ENCODE measurements at regions not wholly inside any gene's neighbourhood (a gene's known extent, or its start where the extent isn't known, plus 50 kb on each side); places are given as distances from the start of the nearest gene placed in this dataset.

- no peak for DNase-seq
These were observed 126.2 kb downstream of the TMEM18 start for GRCh38 chr2:550860-551567.

- DNase-seq, result no peak
These were observed 131.2 kb downstream of the TMEM18 start for GRCh38 chr2:545711-546650.

- no peak for DNase-seq
These were observed 132.0 kb downstream of the TMEM18 start for GRCh38 chr2:545228-545627.

GRCh38 chr2:538646-539045 is 138.6 kb downstream of the TMEM18 start:
- no peak for DNase-seq

GRCh38 chr2:535222-535621 is 142.0 kb downstream of the TMEM18 start:
- no peak for DNase-seq

GRCh38 chr2:529852-530251 is 147.4 kb downstream of the TMEM18 start:
- DNase-seq, result no peak

GRCh38 chr2:529424-529823 is 147.8 kb downstream of the TMEM18 start:
- DNase-seq, result peak in 1 of 3 donors; percentile 2

- no peak for DNase-seq
These were observed 149.6 kb downstream of the TMEM18 start for GRCh38 chr2:527581-527980.

- no peak for DNase-seq
These were observed 150.3 kb downstream of the TMEM18 start for GRCh38 chr2:526918-527317.

- no peak for DNase-seq
These were observed 151.6 kb downstream of the TMEM18 start for GRCh38 chr2:525611-526010.

GRCh38 chr2:525021-525420 is 152.2 kb downstream of the TMEM18 start:
- no peak for DNase-seq

- DNase-seq, result no peak
These were observed 152.8 kb downstream of the TMEM18 start for GRCh38 chr2:524442-524841.

- no peak for DNase-seq
These were observed 153.4 kb downstream of the TMEM18 start for GRCh38 chr2:523698-524270.

- no peak for DNase-seq
These were observed 154.4 kb downstream of the TMEM18 start for GRCh38 chr2:522776-523175.

- no peak for DNase-seq
These were observed 155.2 kb downstream of the TMEM18 start for GRCh38 chr2:521853-522530.

- no peak for DNase-seq
These were observed 156.4 kb downstream of the TMEM18 start for GRCh38 chr2:520663-521340.

- no peak for DNase-seq
These were observed 160.3 kb downstream of the TMEM18 start for GRCh38 chr2:516944-517343.

GRCh38 chr2:516131-516530 is 161.1 kb downstream of the TMEM18 start:
- DNase-seq, result no peak

GRCh38 chr2:515441-516127 is 161.6 kb downstream of the TMEM18 start:
- no peak for DNase-seq

GRCh38 chr2:513981-514706 is 163.1 kb downstream of the TMEM18 start:
- DNase-seq, result no peak

GRCh38 chr2:510839-511238 is 166.4 kb downstream of the TMEM18 start:
- no peak for DNase-seq
